HEK293 (cell line): ENCODE measurements at regions not wholly inside any gene's neighbourhood (a gene's known extent, or its start where the extent isn't known, plus 50 kb on each side); places are given as distances from the start of the nearest gene placed in this dataset.

Source experiments
- CTCF ChIP-seq: fragments of 450-650 bp; formaldehyde crosslinking; IDR thresholded peaks from 2 replicates; pipeline ENCODE4 v1.5.1; 2016; ENCODE audit warnings: missing biosample characterization, missing genetic modification characterization
- EGR2 ChIP-seq: fragments of 450-650 bp; formaldehyde crosslinking; IDR thresholded peaks from 2 replicates; pipeline ENCODE4 v1.5.1; 2016; ENCODE audit warnings: low read depth, missing biosample characterization, missing genetic modification characterization
- ELK4 ChIP-seq: IDR thresholded peaks from 2 replicates; pipeline ENCODE4 v1.6.1; 2011; ENCODE audit warnings: mild to moderate bottlenecking, low read depth, low read length, borderline replicate concordance
- SCRT2 ChIP-seq: fragments of 450-650 bp; formaldehyde crosslinking; IDR thresholded peaks from 2 replicates; pipeline ENCODE4 v1.5.1; 2016; ENCODE audit warnings: missing biosample characterization, missing genetic modification characterization
- ZFHX2 ChIP-seq: fragments of 450-650 bp; formaldehyde crosslinking; conservative IDR thresholded peaks from 2 replicates; pipeline ENCODE4 v1.5.1; 2016; ENCODE audit warnings: missing biosample characterization, missing genetic modification characterization
- ZNF138 ChIP-seq: fragments of 450-650 bp; formaldehyde crosslinking; IDR thresholded peaks from 2 replicates; pipeline ENCODE4 v1.5.1; 2016; ENCODE audit warnings: missing biosample characterization, missing genetic modification characterization, borderline replicate concordance
- ZNF146 ChIP-seq: fragments of 450-650 bp; formaldehyde crosslinking; IDR thresholded peaks from 2 replicates; pipeline ENCODE4 v1.5.1; 2016; ENCODE audit warnings: missing biosample characterization, missing genetic modification characterization
- ZNF155 ChIP-seq: fragments of 450-650 bp; formaldehyde crosslinking; IDR thresholded peaks from 2 replicates; pipeline ENCODE4 v1.5.1; 2016; ENCODE audit warnings: missing biosample characterization, missing genetic modification characterization
- ZNF274 ChIP-seq, 2 experiments: fragments of 200-500 bp in 1 of 2; fragments of 450-650 bp in 1 of 2; sonication (Bioruptor generic) in 1 of 2; formaldehyde crosslinking in 1 of 2; IDR thresholded peaks; 2 replicates each; pipeline versions ENCODE4 v1.5.1 to v1.6.1; 2014 to 2016; ENCODE audit warnings: borderline replicate concordance in 1 of 2, inconsistent platforms in 1 of 2, low read length in 1 of 2, missing biosample characterization in 1 of 2, missing genetic modification characterization in 1 of 2
- ZNF302 ChIP-seq: fragments of 450-650 bp; formaldehyde crosslinking; IDR thresholded peaks from 2 replicates; pipeline ENCODE4 v1.5.1; 2016; ENCODE audit warnings: missing biosample characterization, missing genetic modification characterization, low read depth
- ZNF324 ChIP-seq: fragments of 450-650 bp; formaldehyde crosslinking; IDR thresholded peaks from 2 replicates; pipeline ENCODE4 v1.5.1; 2016; ENCODE audit warnings: missing biosample characterization, missing genetic modification characterization
- ZNF549 ChIP-seq: fragments of 450-650 bp; IDR thresholded peaks from 2 replicates; pipeline ENCODE4 v1.5.1; 2018; ENCODE audit warnings: missing biosample characterization, missing genetic modification characterization, mild to moderate bottlenecking, inconsistent platforms, moderate library complexity
- ZNF629 ChIP-seq: fragments of 450-650 bp; formaldehyde crosslinking; IDR thresholded peaks from 2 replicates; pipeline ENCODE4 v1.5.1; 2017; ENCODE audit warnings: missing biosample characterization, missing genetic modification characterization
- ZSCAN4 ChIP-seq: fragments of 450-650 bp; formaldehyde crosslinking; IDR thresholded peaks from 2 replicates; pipeline ENCODE4 v1.5.1; 2017; ENCODE audit warnings: missing biosample characterization, missing genetic modification characterization

GRCh38 chr20:47949230-47949629 is 163.9 kb upstream of the SULF2 start:
- TF ChIP-seq ZNF274 (IDR thresholded peaks at IDR 0.05; ENCODE audit: low read length) (no peak), ZNF274 (tag by site-specific recombination; IDR thresholded peaks at IDR 0.05; ENCODE audit: borderline replicate concordance) (no peak), CTCF (no peak), ZNF155 (tag by site-specific recombination) (no peak), ZFHX2 (tag by site-specific recombination) (no peak), EGR2 (tag by site-specific recombination) (no peak), ZNF138 (tag by site-specific recombination) (no peak), ZSCAN4 (tag by site-specific recombination) (no peak), ZNF324 (tag by site-specific recombination) (no peak), ZNF629 (tag by site-specific recombination) (no peak), ZNF146 (tag by site-specific recombination) (no peak), ELK4 (no peak), ZNF549 (tag by site-specific recombination) (no peak), SCRT2 (tag by site-specific recombination) (no peak), ZNF302 (tag by site-specific recombination) (no peak)
